ENCODE measurements at regions not wholly inside any gene's neighbourhood (a gene's known extent, or its start where the extent isn't known, plus 50 kb on each side); places are given as distances from the start of the nearest gene placed in this dataset.

- CTCF ChIA-PET = no interaction called here
Observed at GRCh38 chr5:112061666-112062065, 304.7 kb upstream of the NREP start.

GRCh38 chr5:112059579-112060135 lies 302.7 kb upstream of the NREP start:
- no peaks in the 10 kb centered on the region for H4K20me1 ChIP-seq (ENCODE audit: insufficient read depth)
- no peaks in the 10 kb centered on the region for H3F3A ChIP-seq (ENCODE audit: insufficient read depth, low read depth)
- DNase-seq = no peak
- BruUV-seq (replicated peaks) = no TSS peak
- no peaks in the 10 kb centered on the region for H3K4me1 ChIP-seq (replicated peaks; ENCODE audit: insufficient read depth)
- no peaks in the 10 kb centered on the region for H3K27me3 ChIP-seq (ENCODE audit: insufficient read depth, low read depth)
- ChIA-PET POLR2A (ENCODE audit: unreplicated experiment) (no interaction called here), CTCF (no interaction called here)
- H2AFZ ChIP-seq = no peak overlapping the region
- intact Hi-C loops (cut with micrococcal nuclease; ENCODE audit: unreplicated experiment) = no loop called here
- no peak overlapping the region for H3K4me3 ChIP-seq
- H3K79me2 ChIP-seq (ENCODE audit: low read depth) = no peaks in the 10 kb centered on the region
- no peaks in the 10 kb centered on the region for H3K36me3 ChIP-seq (ENCODE audit: low read depth)
- no peak for TF ChIP-seq EZH2 (IDR thresholded peaks at IDR 0.05; ENCODE audit: low read depth)
- TF ChIP-seq, protein P1, sequence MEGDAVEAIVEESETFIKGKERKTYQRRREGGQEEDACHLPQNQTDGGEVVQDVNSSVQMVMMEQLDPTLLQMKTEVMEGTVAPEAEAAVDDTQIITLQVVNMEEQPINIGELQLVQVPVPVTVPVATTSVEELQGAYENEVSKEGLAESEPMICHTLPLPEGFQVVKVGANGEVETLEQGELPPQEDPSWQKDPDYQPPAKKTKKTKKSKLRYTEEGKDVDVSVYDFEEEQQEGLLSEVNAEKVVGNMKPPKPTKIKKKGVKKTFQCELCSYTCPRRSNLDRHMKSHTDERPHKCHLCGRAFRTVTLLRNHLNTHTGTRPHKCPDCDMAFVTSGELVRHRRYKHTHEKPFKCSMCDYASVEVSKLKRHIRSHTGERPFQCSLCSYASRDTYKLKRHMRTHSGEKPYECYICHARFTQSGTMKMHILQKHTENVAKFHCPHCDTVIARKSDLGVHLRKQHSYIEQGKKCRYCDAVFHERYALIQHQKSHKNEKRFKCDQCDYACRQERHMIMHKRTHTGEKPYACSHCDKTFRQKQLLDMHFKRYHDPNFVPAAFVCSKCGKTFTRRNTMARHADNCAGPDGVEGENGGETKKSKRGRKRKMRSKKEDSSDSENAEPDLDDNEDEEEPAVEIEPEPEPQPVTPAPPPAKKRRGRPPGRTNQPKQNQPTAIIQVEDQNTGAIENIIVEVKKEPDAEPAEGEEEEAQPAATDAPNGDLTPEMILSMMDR (conservative IDR thresholded peaks at IDR 0.05) = no peak
- no peaks in the 10 kb centered on the region for H3K9me3 ChIP-seq (ENCODE audit: insufficient read depth, low read depth)
- H3K4me2 ChIP-seq = no peak overlapping the region
- 0 out of 2 replicates have a peak, but pooled peaks cover 4% of the 10 kb centered on the region for H3K9me2 ChIP-seq (ENCODE audit: insufficient read depth)
- no peak overlapping the region for H3K27ac ChIP-seq

More at GRCh38 chr5:112061666-112062065, 304.7 kb upstream of the NREP start:
- POLR2A ChIA-PET (ENCODE audit: unreplicated experiment) = no interaction called here
- H3K27me3 ChIP-seq (ENCODE audit: insufficient read depth, low read depth) = no peaks in the 10 kb centered on the region
- H4K20me1 ChIP-seq (ENCODE audit: insufficient read depth) = no peaks in the 10 kb centered on the region
- no peak overlapping the region for H2AFZ ChIP-seq
- no peaks in the 10 kb centered on the region for H3F3A ChIP-seq (ENCODE audit: insufficient read depth, low read depth)
- no peak overlapping the region for H3K4me3 ChIP-seq
- no peak for DNase-seq
- intact Hi-C loops (cut with micrococcal nuclease; ENCODE audit: unreplicated experiment) = no loop called here
- H3K4me1 ChIP-seq (replicated peaks; ENCODE audit: insufficient read depth) = no peaks in the 10 kb centered on the region
- H3K9me3 ChIP-seq (ENCODE audit: insufficient read depth, low read depth) = no peaks in the 10 kb centered on the region
- H3K27ac ChIP-seq = no peak overlapping the region
- H3K4me2 ChIP-seq = no peak overlapping the region
- no peaks in the 10 kb centered on the region for H3K79me2 ChIP-seq (ENCODE audit: low read depth)
- BruUV-seq (replicated peaks) = no TSS peak
- no peaks in the 10 kb centered on the region for H3K36me3 ChIP-seq (ENCODE audit: low read depth)
- 0 out of 2 replicates have a peak, but pooled peaks cover 4% of the 10 kb centered on the region for H3K9me2 ChIP-seq (ENCODE audit: insufficient read depth)
- TF ChIP-seq, protein P1 (conservative IDR thresholded peaks at IDR 0.05) = no peak
- no peak for TF ChIP-seq EZH2 (IDR thresholded peaks at IDR 0.05; ENCODE audit: low read depth)

DNA sequence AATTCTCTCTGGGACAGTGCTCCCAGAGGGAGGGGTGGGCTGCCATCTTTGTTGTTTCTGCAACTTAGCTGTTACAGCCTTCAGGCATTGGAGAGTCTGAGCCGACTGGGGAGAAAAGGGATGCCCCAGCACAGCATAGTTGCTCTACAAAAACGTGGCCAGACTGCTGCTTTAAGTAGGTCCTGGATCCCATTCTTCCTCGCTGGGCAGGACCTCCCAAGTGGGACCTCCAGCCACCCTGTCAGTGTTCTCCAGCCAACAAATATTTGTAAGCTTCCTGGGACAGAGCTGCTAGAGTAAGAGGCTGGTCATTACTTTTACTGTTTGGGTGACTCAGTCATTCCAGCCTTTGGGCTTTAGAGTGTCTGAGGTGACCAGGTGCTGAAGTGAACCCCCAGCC lies 292.7 kb upstream of the NREP start:
- no TSS peak for BruUV-seq (replicated peaks)
- H2AFZ ChIP-seq = no peak overlapping the region
- intact Hi-C loops (cut with micrococcal nuclease; ENCODE audit: unreplicated experiment) = no loop called here

More for the DNA sequence above, 292.7 kb upstream of the NREP start:
- Histone ChIP-seq H3F3A (ENCODE audit: insufficient read depth, low read depth) (no peaks in the 10 kb centered on the region), H3K36me3 (ENCODE audit: low read depth) (no peaks in the 10 kb centered on the region), H3K4me3 (no peak overlapping the region), H4K20me1 (ENCODE audit: insufficient read depth) (no peaks in the 10 kb centered on the region; the same call in 1 of the 2 replicates), H3K9me3 (ENCODE audit: insufficient read depth, low read depth) (no peaks in the 10 kb centered on the region), H3K4me2 (no peak overlapping the region), H3K9me2 (ENCODE audit: insufficient read depth) (no peaks in the 10 kb centered on the region), H3K27me3 (ENCODE audit: insufficient read depth, low read depth) (no peaks in the 10 kb centered on the region), H3K4me1 (replicated peaks; ENCODE audit: insufficient read depth) (no peaks in the 10 kb centered on the region), H3K79me2 (ENCODE audit: low read depth) (no peaks in the 10 kb centered on the region), H3K27ac (no peak overlapping the region)
- ChIA-PET POLR2A (ENCODE audit: unreplicated experiment) (no interaction called here), CTCF (no interaction called here)
- TF ChIP-seq, protein P1 (conservative IDR thresholded peaks at IDR 0.05) = no peak
- no peak for TF ChIP-seq EZH2 (IDR thresholded peaks at IDR 0.05; ENCODE audit: low read depth)
- DNase-seq = no peak
